ENCODE measurements at regions not wholly inside any gene's neighbourhood (a gene's known extent, or its start where the extent isn't known, plus 50 kb on each side); places are given as distances from the start of the nearest gene placed in this dataset.

DNA sequence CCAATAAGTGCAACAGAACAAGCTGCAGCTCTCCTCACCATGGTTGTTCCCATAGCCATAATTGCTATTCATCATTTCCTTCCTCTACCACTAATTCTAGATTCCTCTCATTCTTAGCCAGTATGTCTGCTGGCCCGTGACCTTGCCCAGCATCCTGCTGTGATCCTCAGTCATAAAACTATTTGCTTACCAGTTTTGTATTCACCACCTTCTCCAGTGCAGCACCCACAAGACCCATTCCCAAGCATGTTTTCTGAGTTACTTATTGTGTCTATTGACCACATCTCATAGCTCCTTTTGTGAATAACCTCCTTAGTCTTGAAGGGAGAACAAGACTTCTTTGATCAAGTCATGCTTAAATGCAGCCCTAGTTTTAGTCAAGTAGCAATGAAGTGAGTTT is 488.0 kb upstream of the CTNND2 start:
- no peaks in the 10 kb centered on the region for H3K9me3 ChIP-seq (ENCODE audit: control insufficient read depth in 2 of 2, insufficient read depth in 1 of 2, low read depth in 1 of 2, low read length in 1 of 2)
- FAIRE-seq: no peak
- WGBS, 3 donors: 79 to 83% (median 81%) methylated on average over 1 of the region's 1 CpG
- no peak for DNase-seq
- H3K27ac ChIP-seq (ENCODE audit: low read depth in 1 of 3, low read length in 2 of 3): no peak overlapping the region
- H3K36me3 ChIP-seq (ENCODE audit: control insufficient read depth in 3 of 3, insufficient read depth in 2 of 3, low read depth in 1 of 3, low read length in 3 of 3): no peaks in the 10 kb centered on the region
- no peaks in the 10 kb centered on the region for H3K27me3 ChIP-seq (ENCODE audit: control insufficient read depth in 3 of 3, insufficient read depth in 3 of 3, low read length in 3 of 3)
- no peak overlapping the region for H3K4me3 ChIP-seq (ENCODE audit: low read depth in 1 of 3, low read length in 3 of 3)
- H3K4me1 ChIP-seq (ENCODE audit: control insufficient read depth in 3 of 3, insufficient read depth in 2 of 3, low read depth in 1 of 3, low read length in 2 of 3): no peaks in the 10 kb centered on the region

GRCh38 chr5:12385095-12385494 is 480.8 kb upstream of the CTNND2 start:
- Histone ChIP-seq H3K4me1 (ENCODE audit: control insufficient read depth in 3 of 3, insufficient read depth in 2 of 3, low read depth in 1 of 3, low read length in 2 of 3) (no peaks in the 10 kb centered on the region), H3K9me3 (ENCODE audit: control insufficient read depth in 2 of 2, insufficient read depth in 1 of 2, low read depth in 1 of 2, low read length in 1 of 2) (peaks cover 0 to 5% of the 10 kb centered on the region in 2 donors), H3K36me3 (ENCODE audit: control insufficient read depth in 3 of 3, insufficient read depth in 2 of 3, low read depth in 1 of 3, low read length in 3 of 3) (no peaks in the 10 kb centered on the region), H3K27ac (ENCODE audit: low read depth in 1 of 3, low read length in 2 of 3) (no peak overlapping the region), H3K27me3 (ENCODE audit: control insufficient read depth in 3 of 3, insufficient read depth in 3 of 3, low read length in 3 of 3) (no peaks in the 10 kb centered on the region), H3K4me3 (ENCODE audit: low read depth in 1 of 3, low read length in 3 of 3) (no peak overlapping the region)
- FAIRE-seq: no peak
- 40 to 88% (median 79%) methylated on average over 1 of the region's 1 CpG for WGBS, 3 donors
- DNase-seq: no peak

DNA sequence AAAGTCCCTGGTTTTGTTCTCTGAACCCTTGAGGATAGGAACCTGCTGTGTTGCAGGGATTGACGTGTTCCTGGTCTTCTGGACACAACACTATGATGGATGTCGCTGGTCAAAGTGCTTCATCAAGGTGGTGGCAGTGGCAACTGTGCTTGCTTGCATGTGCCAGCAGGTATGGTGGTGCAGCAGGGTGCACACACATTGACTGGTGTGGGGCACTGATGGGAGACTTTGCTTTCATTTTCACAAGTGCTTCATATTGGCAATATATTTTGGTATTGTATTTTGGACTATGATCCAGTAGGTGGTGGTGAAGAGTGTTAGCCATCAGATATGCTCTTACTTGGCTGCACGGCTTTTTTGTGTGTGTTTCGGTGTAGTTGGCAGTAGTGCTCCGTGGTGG is 479.8 kb upstream of the CTNND2 start:
- Histone ChIP-seq H3K9me3 (ENCODE audit: control insufficient read depth in 2 of 2, insufficient read depth in 1 of 2, low read depth in 1 of 2, low read length in 1 of 2) (peaks cover 0 to 5% of the 10 kb centered on the region in 2 donors), H3K4me3 (ENCODE audit: low read depth in 1 of 3, low read length in 3 of 3) (no peak overlapping the region), H3K27ac (ENCODE audit: low read depth in 1 of 3, low read length in 2 of 3) (no peak overlapping the region), H3K4me1 (ENCODE audit: control insufficient read depth in 3 of 3, insufficient read depth in 2 of 3, low read depth in 1 of 3, low read length in 2 of 3) (no peaks in the 10 kb centered on the region), H3K27me3 (ENCODE audit: control insufficient read depth in 3 of 3, insufficient read depth in 3 of 3, low read length in 3 of 3) (no peaks in the 10 kb centered on the region), H3K36me3 (ENCODE audit: control insufficient read depth in 3 of 3, insufficient read depth in 2 of 3, low read depth in 1 of 3, low read length in 3 of 3) (no peaks in the 10 kb centered on the region)
- DNase-seq: no peak
- FAIRE-seq: no peak
- WGBS, 3 donors: 77 to 81% (median 77%) methylated on average over 5 of the region's 5 CpGs

DNA sequence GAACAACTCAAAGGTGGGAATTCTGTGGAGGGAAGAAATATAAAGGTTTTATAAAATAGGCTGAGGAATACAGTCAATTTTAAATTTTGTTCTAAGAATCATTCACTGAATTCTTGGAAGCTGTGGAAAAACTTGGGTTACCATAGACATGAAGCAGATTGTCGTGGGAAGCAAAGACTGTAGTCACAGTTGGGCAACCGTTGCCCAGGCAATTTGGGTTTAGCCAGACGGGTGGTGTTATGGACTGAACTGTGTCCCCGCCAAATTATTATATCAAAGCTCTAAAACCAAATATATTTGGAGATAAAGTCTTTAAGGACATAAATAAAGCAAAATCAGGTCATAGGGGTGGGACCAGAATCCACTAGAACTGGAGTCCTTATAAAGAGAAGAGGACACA is 463.7 kb upstream of the CTNND2 start:
- DNase-seq (no peak), FAIRE-seq (no peak)
- 68 to 80% (median 70%) methylated on average over 4 of the region's 4 CpGs for WGBS, 3 donors
- no peaks in the 10 kb centered on the region for H3K36me3 ChIP-seq (ENCODE audit: control insufficient read depth in 3 of 3, insufficient read depth in 2 of 3, low read depth in 1 of 3, low read length in 3 of 3)
- H3K4me3 ChIP-seq (ENCODE audit: low read depth in 1 of 3, low read length in 3 of 3): no peak overlapping the region
- no peaks in the 10 kb centered on the region for H3K27me3 ChIP-seq (ENCODE audit: control insufficient read depth in 3 of 3, insufficient read depth in 3 of 3, low read length in 3 of 3)
- no peaks in the 10 kb centered on the region for H3K4me1 ChIP-seq (ENCODE audit: control insufficient read depth in 3 of 3, insufficient read depth in 2 of 3, low read depth in 1 of 3, low read length in 2 of 3)
- no peaks in the 10 kb centered on the region for H3K9me3 ChIP-seq (ENCODE audit: control insufficient read depth in 2 of 2, insufficient read depth in 1 of 2, low read depth in 1 of 2, low read length in 1 of 2)
- H3K27ac ChIP-seq (ENCODE audit: low read depth in 1 of 3, low read length in 2 of 3): no peak overlapping the region

DNA sequence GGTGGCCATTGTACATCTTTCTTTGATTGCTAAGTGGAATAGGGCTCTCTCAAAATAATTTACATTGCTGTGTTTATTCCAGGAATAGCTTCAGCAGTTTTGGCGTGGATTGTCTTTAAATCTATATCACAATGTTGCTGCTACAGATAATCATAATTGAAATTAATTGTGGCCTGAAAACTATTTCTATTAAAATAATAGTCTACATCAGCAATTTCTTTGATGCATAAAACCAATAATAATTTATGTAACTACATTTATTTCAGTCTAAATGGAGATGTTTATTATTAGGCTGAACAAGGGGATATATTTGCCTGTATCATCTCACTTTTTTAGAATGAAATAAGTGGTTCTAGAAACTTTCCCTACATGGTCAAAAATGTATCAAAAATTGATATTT is 456.0 kb upstream of the CTNND2 start:
- DNase-seq (no peak), FAIRE-seq (no peak)
- Histone ChIP-seq H3K4me3 (ENCODE audit: low read depth in 1 of 3, low read length in 3 of 3) (no peak overlapping the region), H3K9me3 (ENCODE audit: control insufficient read depth in 2 of 2, insufficient read depth in 1 of 2, low read depth in 1 of 2, low read length in 1 of 2) (no peaks in the 10 kb centered on the region), H3K27me3 (ENCODE audit: control insufficient read depth in 3 of 3, insufficient read depth in 3 of 3, low read length in 3 of 3) (no peaks in the 10 kb centered on the region), H3K27ac (ENCODE audit: low read depth in 1 of 3, low read length in 2 of 3) (no peak overlapping the region), H3K36me3 (ENCODE audit: control insufficient read depth in 3 of 3, insufficient read depth in 2 of 3, low read depth in 1 of 3, low read length in 3 of 3) (no peaks in the 10 kb centered on the region), H3K4me1 (ENCODE audit: control insufficient read depth in 3 of 3, insufficient read depth in 2 of 3, low read depth in 1 of 3, low read length in 2 of 3) (no peaks in the 10 kb centered on the region)
- WGBS, 3 donors: 73 to 91% (median 83%) methylated on average over 1 of the region's 1 CpG

- FAIRE-seq: no peak
- H3K36me3 ChIP-seq (ENCODE audit: control insufficient read depth in 3 of 3, insufficient read depth in 2 of 3, low read depth in 1 of 3, low read length in 3 of 3): no peaks in the 10 kb centered on the region
- no peaks in the 10 kb centered on the region for H3K27me3 ChIP-seq (ENCODE audit: control insufficient read depth in 3 of 3, insufficient read depth in 3 of 3, low read length in 3 of 3)
- no peak for DNase-seq
- H3K4me1 ChIP-seq (ENCODE audit: control insufficient read depth in 3 of 3, insufficient read depth in 2 of 3, low read depth in 1 of 3, low read length in 2 of 3): no peaks in the 10 kb centered on the region
- 56 to 60% (median 58%) methylated on average over 6 of the region's 6 CpGs for WGBS, 3 donors
- H3K27ac ChIP-seq (ENCODE audit: low read depth in 1 of 3, low read length in 2 of 3): no peak overlapping the region
- H3K4me3 ChIP-seq (ENCODE audit: low read depth in 1 of 3, low read length in 3 of 3): no peak overlapping the region
- no peaks in the 10 kb centered on the region for H3K9me3 ChIP-seq (ENCODE audit: control insufficient read depth in 2 of 2, insufficient read depth in 1 of 2, low read depth in 1 of 2, low read length in 1 of 2)
These were observed 454.3 kb upstream of the CTNND2 start for GRCh38 chr5:12358371-12359090.

DNA sequence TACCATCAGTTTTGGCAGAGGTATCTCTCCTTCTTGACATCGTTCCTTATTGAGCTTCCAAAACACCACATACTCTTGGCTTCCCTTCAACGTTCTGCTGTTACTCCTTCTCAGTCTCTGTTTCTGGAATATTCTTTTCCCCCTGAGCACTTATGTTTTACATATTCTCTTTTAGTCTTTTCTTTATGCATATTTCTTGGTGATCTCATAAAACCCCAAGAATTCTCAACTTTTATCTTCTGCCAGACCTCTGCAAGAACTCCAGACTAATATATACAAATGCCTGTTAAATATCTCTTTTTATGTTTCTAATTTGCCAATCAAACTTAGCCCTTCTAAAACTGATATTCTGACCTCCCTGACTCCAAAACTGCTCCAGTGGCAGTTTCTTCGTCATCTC is 453.4 kb upstream of the CTNND2 start:
- Histone ChIP-seq H3K4me1 (ENCODE audit: control insufficient read depth in 3 of 3, insufficient read depth in 2 of 3, low read depth in 1 of 3, low read length in 2 of 3) (no peaks in the 10 kb centered on the region), H3K36me3 (ENCODE audit: control insufficient read depth in 3 of 3, insufficient read depth in 2 of 3, low read depth in 1 of 3, low read length in 3 of 3) (no peaks in the 10 kb centered on the region)

DNA sequence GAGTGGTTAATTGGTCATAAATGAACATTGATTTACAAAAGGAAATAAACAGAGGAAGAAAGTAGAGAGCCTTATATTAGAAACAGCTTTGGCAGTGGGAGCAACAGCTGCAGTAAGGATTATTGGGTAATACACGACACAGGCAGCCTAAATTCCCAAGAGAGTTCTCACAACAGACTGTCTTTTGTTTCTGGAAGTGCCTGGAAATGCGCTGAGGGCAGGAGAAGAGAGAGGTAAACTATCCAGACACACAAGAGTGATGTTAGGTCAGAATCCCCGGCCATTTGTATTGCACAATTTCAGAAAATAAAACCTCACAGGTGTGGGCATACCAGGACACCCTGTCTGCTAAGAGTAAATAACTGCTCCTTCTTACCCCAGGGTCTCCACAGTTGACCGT is 450.4 kb upstream of the CTNND2 start:
- Histone ChIP-seq H3K4me3 (ENCODE audit: low read depth in 1 of 3, low read length in 3 of 3) (no peak overlapping the region), H3K9me3 (ENCODE audit: control insufficient read depth in 2 of 2, insufficient read depth in 1 of 2, low read depth in 1 of 2, low read length in 1 of 2) (no peaks in the 10 kb centered on the region), H3K4me1 (ENCODE audit: control insufficient read depth in 3 of 3, insufficient read depth in 2 of 3, low read depth in 1 of 3, low read length in 2 of 3) (no peaks in the 10 kb centered on the region), H3K27ac (ENCODE audit: low read depth in 1 of 3, low read length in 2 of 3) (no peak overlapping the region), H3K36me3 (ENCODE audit: control insufficient read depth in 3 of 3, insufficient read depth in 2 of 3, low read depth in 1 of 3, low read length in 3 of 3) (no peaks in the 10 kb centered on the region), H3K27me3 (ENCODE audit: control insufficient read depth in 3 of 3, insufficient read depth in 3 of 3, low read length in 3 of 3) (no peaks in the 10 kb centered on the region)
- FAIRE-seq (no peak), DNase-seq (no peak)
- WGBS, 3 donors: 53 to 63% (median 59%) methylated on average over 4 of the region's 4 CpGs

More for the DNA sequence above, 453.4 kb upstream of the CTNND2 start:
- Histone ChIP-seq H3K27me3 (ENCODE audit: control insufficient read depth in 3 of 3, insufficient read depth in 3 of 3, low read length in 3 of 3) (no peaks in the 10 kb centered on the region), H3K9me3 (ENCODE audit: control insufficient read depth in 2 of 2, insufficient read depth in 1 of 2, low read depth in 1 of 2, low read length in 1 of 2) (no peaks in the 10 kb centered on the region), H3K4me3 (ENCODE audit: low read depth in 1 of 3, low read length in 3 of 3) (no peak overlapping the region), H3K27ac (ENCODE audit: low read depth in 1 of 3, low read length in 2 of 3) (no peak overlapping the region)
- WGBS, 3 donors: 58 to 63% (median 62%) methylated on average over 3 of the region's 3 CpGs
- no peak for FAIRE-seq
- no peak for DNase-seq

GRCh38 chr5:12343558-12343957 is 439.3 kb upstream of the CTNND2 start:
- no peak for DNase-seq
- H3K9me3 ChIP-seq (ENCODE audit: control insufficient read depth in 2 of 2, insufficient read depth in 1 of 2, low read depth in 1 of 2, low read length in 1 of 2): no peaks in the 10 kb centered on the region
- 70 to 89% (median 79%) methylated on average over 3 of the region's 3 CpGs for WGBS, 3 donors
- no peak overlapping the region for H3K4me3 ChIP-seq (ENCODE audit: low read depth in 1 of 3, low read length in 3 of 3)
- H3K4me1 ChIP-seq (ENCODE audit: control insufficient read depth in 3 of 3, insufficient read depth in 2 of 3, low read depth in 1 of 3, low read length in 2 of 3): no peaks in the 10 kb centered on the region
- H3K27me3 ChIP-seq (ENCODE audit: control insufficient read depth in 3 of 3, insufficient read depth in 3 of 3, low read length in 3 of 3): no peaks in the 10 kb centered on the region
- no peak for FAIRE-seq
- H3K36me3 ChIP-seq (ENCODE audit: control insufficient read depth in 3 of 3, insufficient read depth in 2 of 3, low read depth in 1 of 3, low read length in 3 of 3): no peaks in the 10 kb centered on the region
- H3K27ac ChIP-seq (ENCODE audit: low read depth in 1 of 3, low read length in 2 of 3): no peak overlapping the region

All from small intestine (tissue), 7 donors.